NOMO-1 treated with dmso at 0.1 percent for 144 hours (cell line): ENCODE measurements at regions not wholly inside any gene's neighbourhood (a gene's known extent, or its start where the extent isn't known, plus 50 kb on each side); places are given as distances from the start of the nearest gene placed in this dataset.

ENCODE experiments used
- DNase-seq: peaks from one replicate; lab custom pipeline; 2025; ENCODE audit not compliant: unreplicated experiment; lab: John Stamatoyannopoulos, UW

GRCh38 chr15:70556779-70557178 is 206.6 kb downstream of the UACA start:
- DNase-seq = no peak

GRCh38 chr15:70556151-70556741 is 207.1 kb downstream of the UACA start:
- no peak for DNase-seq

- no peak for DNase-seq
Measured at GRCh38 chr15:70555713-70556112, 207.6 kb downstream of the UACA start.

DNA sequence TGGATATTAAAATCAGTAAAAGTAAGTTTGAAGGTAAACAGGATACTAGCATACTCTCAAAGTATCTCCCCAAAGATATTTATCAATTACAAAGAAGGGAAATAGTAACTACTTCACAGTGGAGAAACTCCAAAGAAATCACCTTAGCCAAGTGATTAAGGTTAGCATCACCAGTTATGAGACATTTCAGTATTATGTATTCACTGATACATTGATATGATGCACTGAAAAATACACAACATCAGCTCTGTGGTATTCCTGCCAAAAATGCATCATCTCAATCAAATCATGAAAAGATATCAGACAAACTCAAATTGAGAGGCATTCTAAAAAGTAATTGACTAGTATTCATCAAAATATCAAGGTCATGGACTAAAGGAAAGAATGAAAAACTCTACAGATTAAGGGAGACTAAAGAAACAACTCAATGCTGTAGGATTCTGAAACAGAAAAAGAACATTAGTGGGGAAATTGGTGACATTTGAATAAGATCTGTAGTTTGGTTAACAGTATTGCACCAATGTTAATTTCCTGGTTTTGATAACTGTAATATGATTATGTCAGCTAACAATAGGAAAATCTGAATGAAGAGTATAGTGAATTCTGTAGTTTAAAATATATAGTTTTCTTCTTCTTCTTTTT is 215.4 kb downstream of the UACA start:
- no peak for DNase-seq

GRCh38 chr15:70545526-70545925 is 217.8 kb downstream of the UACA start:
- DNase-seq = no peak

GRCh38 chr15:70541511-70541910 is 221.8 kb downstream of the UACA start:
- no peak for DNase-seq

- no peak for DNase-seq
Measured at GRCh38 chr15:70539912-70540530, 223.3 kb downstream of the UACA start.

GRCh38 chr15:70539409-70539808 is 223.9 kb downstream of the UACA start:
- no peak for DNase-seq

- DNase-seq = no peak
Measured at GRCh38 chr15:70538278-70538677, 225.1 kb downstream of the UACA start.

DNA sequence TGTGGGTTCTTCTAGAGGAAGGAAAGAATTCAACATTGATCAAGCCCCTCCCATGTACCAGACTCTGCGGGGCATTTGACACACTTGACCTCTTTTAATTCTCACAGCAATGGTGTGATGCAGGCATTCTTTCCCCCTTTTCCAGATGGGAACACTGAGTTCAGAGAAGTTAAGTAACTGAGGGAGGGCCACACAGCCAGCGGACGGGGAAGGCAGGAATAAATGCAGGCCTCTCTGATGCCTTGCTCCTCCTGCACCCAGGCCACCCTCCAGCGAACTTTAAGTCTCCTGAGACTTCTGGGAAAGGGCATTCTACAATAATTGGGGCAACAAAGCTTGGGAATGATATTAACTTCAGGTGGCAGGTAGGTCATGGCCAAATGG is 227.4 kb downstream of the UACA start:
- DNase-seq = no peak

- peak; percentile 49 for DNase-seq
Measured at GRCh38 chr15:70535071-70535954, 228.0 kb downstream of the UACA start.

DNA sequence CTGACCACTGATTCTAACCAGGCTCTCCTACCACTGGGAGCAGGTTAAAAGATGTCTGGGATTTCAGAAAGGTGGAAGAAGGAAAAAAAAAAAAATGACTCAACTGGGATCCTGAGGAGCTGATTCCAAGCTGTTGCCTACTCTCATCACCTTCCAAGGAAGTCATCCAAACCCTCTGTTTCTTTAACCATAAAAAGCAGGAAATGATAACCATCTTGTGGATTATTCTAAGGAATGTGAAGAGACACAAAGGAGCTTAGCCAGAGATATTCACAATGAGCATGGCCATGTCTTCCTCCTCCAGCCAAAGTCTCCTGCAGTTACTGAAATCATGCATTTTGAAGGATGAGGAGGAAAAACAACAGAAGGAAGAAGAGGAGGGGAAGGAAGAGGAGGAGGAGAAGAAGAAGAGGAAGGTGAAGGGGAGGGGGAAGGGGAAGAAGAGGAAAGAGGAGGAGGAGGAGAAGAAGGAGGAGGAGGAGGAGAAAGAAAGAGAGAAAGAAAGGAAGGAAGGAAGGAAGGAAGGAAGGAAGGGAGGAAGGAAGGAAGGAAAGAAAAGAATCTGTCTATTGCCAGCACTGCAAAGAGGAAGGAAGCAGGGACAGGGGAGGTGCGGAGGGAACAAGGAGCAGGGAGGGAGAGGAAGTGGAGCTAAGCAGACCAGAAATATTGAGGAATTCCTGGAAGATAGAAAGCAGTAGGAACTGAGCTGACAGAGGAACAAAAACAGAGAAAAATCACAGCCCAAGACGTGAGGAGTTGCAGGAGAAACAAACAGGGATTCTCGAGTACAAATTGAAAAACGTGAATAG is 229.2 kb downstream of the UACA start:
- no peak for DNase-seq

GRCh38 chr15:70532531-70533186 is 230.7 kb downstream of the UACA start:
- DNase-seq = no peak

DNA sequence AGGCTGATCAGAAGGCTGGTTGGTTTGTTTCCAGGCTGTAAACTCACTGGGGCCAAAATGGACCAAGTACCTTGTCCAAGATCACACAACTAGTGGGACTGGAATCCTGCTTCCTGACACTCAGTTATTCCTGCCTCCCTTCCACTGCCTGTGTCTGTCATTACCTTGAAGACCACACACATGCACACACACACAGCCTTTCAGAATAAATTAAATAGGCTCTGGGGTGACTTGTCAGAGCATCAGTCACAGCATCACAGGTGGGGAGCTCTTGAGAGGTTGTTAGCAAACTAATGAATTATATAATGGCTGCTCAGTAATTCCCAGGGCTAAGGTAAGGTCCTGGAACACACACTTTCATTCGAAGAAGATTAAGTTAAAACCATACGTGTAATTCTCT is 231.8 kb downstream of the UACA start:
- DNase-seq = no peak

- no peak for DNase-seq
Measured at GRCh38 chr15:70530906-70531305, 232.5 kb downstream of the UACA start.

- DNase-seq = no peak
Measured at GRCh38 chr15:70530503-70530902, 232.9 kb downstream of the UACA start.

- DNase-seq = no peak
Measured at GRCh38 chr15:70530017-70530499, 233.3 kb downstream of the UACA start.

GRCh38 chr15:70528816-70529215 is 234.5 kb downstream of the UACA start:
- no peak for DNase-seq

- DNase-seq = peak; percentile 79
Measured at GRCh38 chr15:70528270-70528706, 235.1 kb downstream of the UACA start.

DNA sequence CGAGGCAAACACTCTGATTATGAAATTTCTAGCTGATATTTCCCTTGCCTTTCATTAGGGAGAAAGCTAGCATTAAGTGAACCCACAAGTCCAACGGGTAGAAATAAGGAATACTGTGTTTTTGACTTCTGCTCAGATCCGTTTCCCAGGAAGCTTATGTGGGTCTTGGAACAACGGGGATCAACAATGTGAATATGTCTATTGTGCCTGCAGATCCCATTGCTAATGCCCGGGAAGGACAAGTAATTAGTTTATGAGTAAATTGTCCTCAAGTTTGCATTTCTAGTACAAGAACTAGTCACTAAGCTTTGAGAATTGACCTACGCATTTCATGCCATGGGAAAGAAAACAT is 236.4 kb downstream of the UACA start:
- no peak for DNase-seq
